NT2/D1 (cell line): ENCODE measurements at regions not wholly inside any gene's neighbourhood (a gene's known extent, or its start where the extent isn't known, plus 50 kb on each side); places are given as distances from the start of the nearest gene placed in this dataset.

Source experiments
- DNase-seq: peaks from one replicate; pipeline ENCODE4 v3.0.0-alpha.2; 2011; ENCODE audit warnings: low read depth, low spot score
- H3K27me3 ChIP-seq: 2 replicates; pipeline ENCODE4 v1.6.0; 2011; ENCODE audit warnings: mild to moderate bottlenecking; ENCODE audit not compliant: insufficient read length, insufficient read depth
- H3K36me3 ChIP-seq: 2 replicates; pipeline ENCODE4 v1.6.1; 2011; ENCODE audit warnings: mild to moderate bottlenecking, low read length, mixed read lengths; ENCODE audit not compliant: insufficient read depth, insufficient read length
- H3K4me1 ChIP-seq: 2 replicates; pipeline ENCODE4 v1.5.1; 2011; ENCODE audit not compliant: insufficient read depth, insufficient read length
- H3K4me3 ChIP-seq: 2 replicates; pipeline ENCODE4 v1.5.1; 2011; ENCODE audit warnings: low read depth; ENCODE audit not compliant: insufficient read length
- H3K9ac ChIP-seq: 2 replicates; pipeline ENCODE4 v1.6.0; 2011; ENCODE audit warnings: low read depth; ENCODE audit not compliant: insufficient read length
- H3K9me3 ChIP-seq: 2 replicates; pipeline ENCODE4 v1.5.1; 2011; ENCODE audit warnings: mild to moderate bottlenecking, low read length; ENCODE audit not compliant: insufficient read depth
- SUZ12 ChIP-seq: IDR thresholded peaks from 2 replicates; pipeline ENCODE4 v1.6.1; 2011; ENCODE audit not compliant: insufficient read length, insufficient read depth; ENCODE audit errors: extremely low read depth
- YY1 ChIP-seq: IDR thresholded peaks from 2 replicates; pipeline ENCODE4 v1.6.1; 2011; ENCODE audit not compliant: insufficient read length, insufficient read depth
- ZNF274 ChIP-seq: IDR thresholded peaks from 2 replicates; pipeline ENCODE4 v1.6.1; 2011; ENCODE audit warnings: mild to moderate bottlenecking, low read depth, low read length

DNA sequence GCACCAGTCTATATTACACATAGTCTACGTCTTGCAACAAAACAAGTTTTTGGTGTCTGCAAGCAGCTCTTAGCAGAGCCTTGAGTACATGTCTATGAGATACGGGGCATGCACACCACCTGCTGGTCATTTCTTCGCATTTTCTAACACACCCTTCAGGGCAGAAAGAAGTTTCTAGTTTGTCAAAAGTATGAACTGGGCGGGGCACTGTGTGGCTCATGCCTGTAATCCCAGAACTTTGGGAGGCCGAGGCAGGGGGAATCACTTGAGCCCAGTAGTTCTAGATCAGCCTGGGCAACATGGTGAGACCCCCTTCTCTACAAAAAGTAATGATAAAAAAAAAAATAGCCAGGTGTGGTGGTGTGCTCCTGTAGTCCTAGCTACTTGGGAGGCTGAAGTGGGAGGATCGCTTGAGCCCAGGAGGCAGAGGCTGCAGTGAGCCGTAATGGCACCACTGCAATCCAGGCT is 64.2 kb upstream of the ARL8B start:
- TF ChIP-seq SUZ12 (no peak), YY1 (no peak), ZNF274 (no peak)
- H3K4me3 ChIP-seq: no peak overlapping the region
- DNase-seq: peak; percentile 16

GRCh38 chr3:5058471-5058951 is 63.6 kb upstream of the ARL8B start:
- Histone ChIP-seq H3K36me3 (no peaks in the 10 kb centered on the region), H3K4me3 (no peak overlapping the region), H3K9me3 (no peaks in the 10 kb centered on the region), H3K9ac (no peak overlapping the region), H3K4me1 (no peaks in the 10 kb centered on the region), H3K27me3 (no peaks in the 10 kb centered on the region)
- no peak for DNase-seq
- TF ChIP-seq SUZ12: no peak
- TF ChIP-seq ZNF274: no peak
- no peak for TF ChIP-seq YY1

More for the DNA sequence above, 64.2 kb upstream of the ARL8B start:
- Histone ChIP-seq H3K27me3 (no peaks in the 10 kb centered on the region), H3K4me1 (no peaks in the 10 kb centered on the region), H3K36me3 (no peaks in the 10 kb centered on the region), H3K9me3 (no peaks in the 10 kb centered on the region), H3K9ac (no peak overlapping the region)

GRCh38 chr3:5059782-5060181 is 62.3 kb upstream of the ARL8B start:
- Histone ChIP-seq H3K9me3 (no peaks in the 10 kb centered on the region), H3K9ac (no peak overlapping the region), H3K4me3 (no peak overlapping the region), H3K27me3 (no peaks in the 10 kb centered on the region), H3K4me1 (no peaks in the 10 kb centered on the region), H3K36me3 (no peaks in the 10 kb centered on the region)
- DNase-seq: no peak
- TF ChIP-seq ZNF274 (no peak), YY1 (no peak), SUZ12 (no peak)

DNA sequence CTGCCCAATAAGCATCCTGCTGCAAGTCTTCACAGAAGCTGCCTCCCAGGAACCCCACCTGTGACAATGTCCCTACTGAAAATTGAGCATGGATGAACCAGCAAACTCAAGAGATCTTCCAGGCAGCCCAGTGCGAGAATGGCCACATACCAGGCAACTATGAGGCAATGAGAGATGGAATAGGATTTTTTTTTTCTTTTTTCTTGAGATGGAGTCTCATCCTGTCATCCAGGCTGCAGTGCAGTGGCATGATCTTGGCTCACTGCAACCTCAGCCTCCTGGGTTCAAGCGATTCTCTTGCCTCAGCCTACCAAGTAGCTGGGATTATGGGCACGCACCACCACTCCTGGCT is 60.9 kb upstream of the ARL8B start:
- Histone ChIP-seq H3K9ac (no peak overlapping the region), H3K4me1 (no peaks in the 10 kb centered on the region), H3K4me3 (no peak overlapping the region), H3K36me3 (no peaks in the 10 kb centered on the region), H3K27me3 (no peaks in the 10 kb centered on the region), H3K9me3 (no peaks in the 10 kb centered on the region)
- DNase-seq: no peak
- TF ChIP-seq ZNF274 (no peak), SUZ12 (no peak), YY1 (no peak)

GRCh38 chr3:5063724-5064123 is 58.4 kb upstream of the ARL8B start:
- no peaks in the 10 kb centered on the region for H3K27me3 ChIP-seq
- no peaks in the 10 kb centered on the region for H3K9me3 ChIP-seq
- no peak overlapping the region for H3K4me3 ChIP-seq
- TF ChIP-seq ZNF274: no peak
- TF ChIP-seq YY1: no peak
- TF ChIP-seq SUZ12: no peak
- H3K4me1 ChIP-seq: no peaks in the 10 kb centered on the region
- no peak for DNase-seq
- H3K9ac ChIP-seq: no peak overlapping the region
- no peaks in the 10 kb centered on the region for H3K36me3 ChIP-seq

DNA sequence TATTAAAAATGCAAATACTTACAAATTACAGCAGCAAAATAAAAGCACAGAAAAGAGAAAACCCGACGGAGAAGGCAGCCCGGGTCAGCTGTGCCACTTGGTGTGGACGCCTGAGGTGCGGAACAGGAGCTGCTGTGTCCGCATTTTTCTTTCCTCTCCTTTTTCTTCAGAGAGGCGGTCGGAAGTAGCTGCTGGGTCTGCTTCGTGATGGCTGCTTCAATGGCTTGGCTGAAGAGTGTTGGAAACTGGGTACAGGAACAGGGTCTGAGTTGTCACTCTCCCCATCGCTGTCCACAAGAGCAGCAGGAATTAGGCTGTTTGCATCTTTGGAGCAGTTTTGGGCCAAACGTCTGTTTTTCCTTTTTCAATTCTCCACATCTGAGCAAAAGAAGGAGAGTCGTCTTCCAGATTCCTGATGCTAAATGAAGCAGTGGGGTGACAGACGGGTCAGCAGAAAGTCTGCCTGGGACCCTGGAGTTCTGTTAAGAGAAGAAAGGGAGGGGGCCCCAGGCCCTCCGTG is 53.5 kb upstream of the ARL8B start:
- H3K4me1 ChIP-seq: no peaks in the 10 kb centered on the region
- no peaks in the 10 kb centered on the region for H3K9me3 ChIP-seq
- H3K36me3 ChIP-seq: no peaks in the 10 kb centered on the region
- no peaks in the 10 kb centered on the region for H3K27me3 ChIP-seq
- H3K9ac ChIP-seq: no peak overlapping the region
- no peak for DNase-seq
- no peak for TF ChIP-seq ZNF274
- no peak overlapping the region for H3K4me3 ChIP-seq

DNA sequence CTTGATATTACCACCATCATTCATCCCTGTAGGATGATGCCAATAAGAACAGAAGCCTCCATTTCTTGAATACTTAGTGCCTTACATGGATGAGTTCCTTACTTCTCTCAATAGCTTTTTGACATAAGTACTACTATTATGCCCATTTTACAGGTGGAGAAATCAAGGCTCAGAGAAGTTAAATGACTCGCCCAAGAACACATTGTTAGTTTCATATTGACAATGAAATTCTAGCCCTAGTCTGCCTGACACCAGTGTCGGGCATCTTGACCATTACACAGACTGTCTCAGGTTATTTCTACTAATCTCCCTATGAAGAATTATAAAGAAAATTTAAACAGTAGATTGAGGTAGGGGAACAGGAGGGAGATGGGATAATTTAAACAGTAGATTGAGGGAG is 52.5 kb upstream of the ARL8B start:
- Histone ChIP-seq H3K27me3 (no peaks in the 10 kb centered on the region), H3K9me3 (no peaks in the 10 kb centered on the region), H3K4me3 (no peak overlapping the region), H3K4me1 (no peaks in the 10 kb centered on the region), H3K9ac (no peak overlapping the region), H3K36me3 (no peaks in the 10 kb centered on the region)
- no peak for TF ChIP-seq ZNF274
- TF ChIP-seq YY1: no peak
- no peak for TF ChIP-seq SUZ12
- DNase-seq: no peak

GRCh38 chr3:5071061-5071460 is 51.0 kb upstream of the ARL8B start:
- H3K36me3 ChIP-seq: no peaks in the 10 kb centered on the region
- DNase-seq: no peak
- no peak for TF ChIP-seq YY1
- no peak for TF ChIP-seq SUZ12
- no peak for TF ChIP-seq ZNF274
- H3K27me3 ChIP-seq: no peaks in the 10 kb centered on the region
- no peaks in the 10 kb centered on the region for H3K4me1 ChIP-seq
- H3K4me3 ChIP-seq: no peak overlapping the region
- no peak overlapping the region for H3K9ac ChIP-seq
- H3K9me3 ChIP-seq: no peaks in the 10 kb centered on the region
